ENCODE measurements at regions not wholly inside any gene's neighbourhood (a gene's known extent, or its start where the extent isn't known, plus 50 kb on each side); places are given as distances from the start of the nearest gene placed in this dataset.

- H3K9me3 ChIP-seq, result no peaks in the 10 kb centered on the region
- no peak for TF ChIP-seq CTCF (IDR thresholded peaks at IDR 0.05)
- H3K4me3 ChIP-seq, result no peak overlapping the region
- H3K27me3 ChIP-seq (replicated peaks; ENCODE audit: insufficient read depth), result no peaks in the 10 kb centered on the region
- WGBS, result 85% methylated on average over 1 of the region's 1 CpG
- no peak for DNase-seq (ENCODE audit: low spot score)
- no peak overlapping the region for H3K27ac ChIP-seq
- no peaks in the 10 kb centered on the region for H3K36me3 ChIP-seq
- intact Hi-C loops (cut with DNase I), result no loop called here
- no peaks in the 10 kb centered on the region for H3K4me1 ChIP-seq (replicated peaks)
Observed at GRCh38 chr3:118089563-118089962, 945.1 kb downstream of the IGSF11 start.

DNA sequence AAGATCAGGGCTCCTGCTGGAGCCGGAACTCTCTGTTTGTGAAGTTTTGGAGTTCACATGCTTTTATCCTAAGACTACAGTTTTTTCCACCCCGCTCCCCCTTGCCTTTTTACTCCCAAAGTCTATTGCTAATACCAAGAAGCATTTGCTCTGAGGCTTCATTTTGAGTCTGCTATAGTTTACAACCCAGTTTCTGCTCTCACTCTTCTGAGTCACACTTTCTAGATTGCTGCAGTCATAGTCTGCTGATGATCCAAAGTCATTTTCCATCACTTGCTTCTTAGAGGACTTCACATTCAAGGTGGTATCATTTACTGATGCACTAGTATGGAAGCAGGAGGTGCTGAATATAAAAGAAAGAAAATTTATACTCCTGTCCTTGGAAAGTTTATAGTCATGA, 937.4 kb downstream of the IGSF11 start:
- TF ChIP-seq CTCF (IDR thresholded peaks at IDR 0.05) (no peak), POLR2A (IDR thresholded peaks at IDR 0.05) (no peak), POLR2AphosphoS5 (IDR thresholded peaks at IDR 0.05) (no peak)
- Histone ChIP-seq H3K4me1 (replicated peaks) (no peaks in the 10 kb centered on the region), H3K27ac (no peak overlapping the region), H3K9me3 (no peaks in the 10 kb centered on the region), H3K36me3 (no peaks in the 10 kb centered on the region), H3K4me3 (no peak overlapping the region), H3K27me3 (replicated peaks; ENCODE audit: insufficient read depth) (no peaks in the 10 kb centered on the region)
- intact Hi-C loops (cut with DNase I), result no loop called here
- 89% methylated on average over 2 of the region's 2 CpGs for WGBS
- DNase-seq (ENCODE audit: low spot score), result no peak

DNA sequence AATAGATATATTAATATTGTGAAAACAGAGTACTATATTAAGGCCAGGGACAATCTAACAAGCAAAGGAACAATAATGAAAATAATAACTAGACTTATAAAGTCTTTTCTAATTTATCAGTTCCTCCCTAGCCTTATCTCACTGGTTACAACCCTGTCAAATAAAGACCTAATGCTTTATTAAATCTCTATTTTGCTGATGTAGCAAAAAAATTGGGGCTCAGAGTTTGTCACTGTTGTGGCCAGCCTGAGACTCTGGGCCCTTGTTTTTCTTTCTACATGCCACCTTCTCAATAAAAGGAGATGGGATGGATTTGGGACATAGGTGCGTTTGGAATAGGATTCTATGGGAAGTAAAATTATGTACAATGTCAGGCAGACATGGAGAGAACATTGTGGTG, 937.0 kb downstream of the IGSF11 start:
- no peak for DNase-seq (ENCODE audit: low spot score)
- TF ChIP-seq POLR2A (IDR thresholded peaks at IDR 0.05), result no peak
- Histone ChIP-seq H3K4me1 (replicated peaks) (no peaks in the 10 kb centered on the region), H3K4me3 (no peak overlapping the region), H3K36me3 (no peaks in the 10 kb centered on the region), H3K9me3 (no peaks in the 10 kb centered on the region), H3K27me3 (replicated peaks; ENCODE audit: insufficient read depth) (no peaks in the 10 kb centered on the region), H3K27ac (no peak overlapping the region)
- WGBS, result 39% methylated on average over 1 of the region's 1 CpG
- intact Hi-C loops (cut with DNase I), result no loop called here

- Histone ChIP-seq H3K9me3 (no peaks in the 10 kb centered on the region), H3K27ac (no peak overlapping the region), H3K4me3 (no peak overlapping the region), H3K27me3 (replicated peaks; ENCODE audit: insufficient read depth) (no peaks in the 10 kb centered on the region), H3K36me3 (no peaks in the 10 kb centered on the region), H3K4me1 (replicated peaks) (no peaks in the 10 kb centered on the region)
- no peak for DNase-seq (ENCODE audit: low spot score)
- TF ChIP-seq CTCF (IDR thresholded peaks at IDR 0.05), result no peak
- 40% methylated on average over 1 of the region's 1 CpG for WGBS
- intact Hi-C loops (cut with DNase I), result no loop called here
Observed at GRCh38 chr3:118098827-118099226, 935.8 kb downstream of the IGSF11 start.

GRCh38 chr3:118101891-118102290, 932.8 kb downstream of the IGSF11 start:
- 21% methylated on average over 2 of the region's 2 CpGs for WGBS
- Histone ChIP-seq H3K27me3 (replicated peaks; ENCODE audit: insufficient read depth) (no peaks in the 10 kb centered on the region), H3K4me1 (replicated peaks) (no peaks in the 10 kb centered on the region), H3K9me3 (no peaks in the 10 kb centered on the region), H3K36me3 (no peaks in the 10 kb centered on the region), H3K4me3 (no peak overlapping the region), H3K27ac (no peak overlapping the region)
- TF ChIP-seq CTCF (IDR thresholded peaks at IDR 0.05), result no peak
- no peak for TF ChIP-seq POLR2AphosphoS5 (IDR thresholded peaks at IDR 0.05)
- no peak for TF ChIP-seq POLR2A (IDR thresholded peaks at IDR 0.05)
- intact Hi-C loops (cut with DNase I), result no loop called here
- DNase-seq (ENCODE audit: low spot score), result peak; percentile 16

- intact Hi-C loops (cut with DNase I), result no loop called here
- TF ChIP-seq POLR2AphosphoS5 (IDR thresholded peaks at IDR 0.05) (no peak), CTCF (IDR thresholded peaks at IDR 0.05) (no peak), POLR2A (IDR thresholded peaks at IDR 0.05) (no peak)
- no peak overlapping the region for H3K27ac ChIP-seq
- no peaks in the 10 kb centered on the region for H3K27me3 ChIP-seq (replicated peaks; ENCODE audit: insufficient read depth)
- H3K36me3 ChIP-seq, result no peaks in the 10 kb centered on the region
- DNase-seq (ENCODE audit: low spot score), result no peak
- no peaks in the 10 kb centered on the region for H3K4me1 ChIP-seq (replicated peaks)
- no peaks in the 10 kb centered on the region for H3K9me3 ChIP-seq
- WGBS, result 94% methylated on average over 2 of the region's 2 CpGs
- H3K4me3 ChIP-seq, result no peak overlapping the region
Observed at GRCh38 chr3:118102737-118103136, 931.9 kb downstream of the IGSF11 start.

Data from prostate gland (tissue), 2 donors.